ENCODE measurements at regions not wholly inside any gene's neighbourhood (a gene's known extent, or its start where the extent isn't known, plus 50 kb on each side); places are given as distances from the start of the nearest gene placed in this dataset.

DNA sequence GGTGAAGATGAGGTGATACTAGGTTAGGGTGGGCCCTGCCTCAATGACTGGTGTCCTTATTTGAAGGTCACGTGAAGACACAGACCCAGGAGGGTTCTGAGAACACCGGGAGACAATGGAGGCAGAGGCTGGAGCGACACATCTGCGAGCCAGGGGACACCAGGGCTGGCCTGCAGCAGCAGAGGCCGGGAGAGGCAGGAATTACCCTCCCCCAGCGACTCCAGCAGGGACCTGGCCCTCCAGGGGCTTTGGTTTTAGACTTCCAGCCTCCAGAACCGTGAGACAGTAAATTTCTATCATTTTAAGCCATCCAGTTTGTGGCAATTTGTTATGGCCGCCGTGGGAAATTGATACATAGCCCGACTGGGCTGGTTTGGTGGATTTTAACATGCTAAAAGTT lies 152.2 kb downstream of the DNAJB6 start:
- H3K36me3 Mint-ChIP-seq (ENCODE audit: low read depth): no peaks in the 10 kb centered on the region
- TF ChIP-seq, protein P1, sequence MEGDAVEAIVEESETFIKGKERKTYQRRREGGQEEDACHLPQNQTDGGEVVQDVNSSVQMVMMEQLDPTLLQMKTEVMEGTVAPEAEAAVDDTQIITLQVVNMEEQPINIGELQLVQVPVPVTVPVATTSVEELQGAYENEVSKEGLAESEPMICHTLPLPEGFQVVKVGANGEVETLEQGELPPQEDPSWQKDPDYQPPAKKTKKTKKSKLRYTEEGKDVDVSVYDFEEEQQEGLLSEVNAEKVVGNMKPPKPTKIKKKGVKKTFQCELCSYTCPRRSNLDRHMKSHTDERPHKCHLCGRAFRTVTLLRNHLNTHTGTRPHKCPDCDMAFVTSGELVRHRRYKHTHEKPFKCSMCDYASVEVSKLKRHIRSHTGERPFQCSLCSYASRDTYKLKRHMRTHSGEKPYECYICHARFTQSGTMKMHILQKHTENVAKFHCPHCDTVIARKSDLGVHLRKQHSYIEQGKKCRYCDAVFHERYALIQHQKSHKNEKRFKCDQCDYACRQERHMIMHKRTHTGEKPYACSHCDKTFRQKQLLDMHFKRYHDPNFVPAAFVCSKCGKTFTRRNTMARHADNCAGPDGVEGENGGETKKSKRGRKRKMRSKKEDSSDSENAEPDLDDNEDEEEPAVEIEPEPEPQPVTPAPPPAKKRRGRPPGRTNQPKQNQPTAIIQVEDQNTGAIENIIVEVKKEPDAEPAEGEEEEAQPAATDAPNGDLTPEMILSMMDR (IDR thresholded peaks at IDR 0.05): no peak
- no peak overlapping the region for H3K27ac Mint-ChIP-seq
- DNase-seq: no peak
- peaks cover 25% of the 10 kb centered on the region for H3K27me3 Mint-ChIP-seq (ENCODE audit: low read depth, poor library complexity)
- H3K4me3 Mint-ChIP-seq: no peak overlapping the region
- peaks cover 20% of the 10 kb centered on the region for H3K9me3 Mint-ChIP-seq
- H3K4me1 Mint-ChIP-seq: peaks cover 13% of the 10 kb centered on the region

Measured in nephron progenitor cell (in vitro differentiated cells).